Ramos (cell line): ENCODE measurements at regions not wholly inside any gene's neighbourhood (a gene's known extent, or its start where the extent isn't known, plus 50 kb on each side); places are given as distances from the start of the nearest gene placed in this dataset.

Experiments
- in situ Hi-C: fragments of 300-500 bp; cut with MboI; formaldehyde crosslinking; loops from one replicate; pipeline ENCODE4 v1.14.3; 2022; ENCODE audit warnings: low sequenced_read_pairs; ENCODE audit not compliant: unreplicated experiment

GRCh38 chr18:71630696-71631095 lies 913.4 kb downstream of the CBLN2 start:
- in situ Hi-C loops: no loop called here

GRCh38 chr18:71625556-71626090 lies 918.5 kb downstream of the CBLN2 start:
- in situ Hi-C loops: no loop called here

- in situ Hi-C loops: no loop called here
Measured at GRCh38 chr18:71598374-71598773, 945.8 kb downstream of the CBLN2 start.

DNA sequence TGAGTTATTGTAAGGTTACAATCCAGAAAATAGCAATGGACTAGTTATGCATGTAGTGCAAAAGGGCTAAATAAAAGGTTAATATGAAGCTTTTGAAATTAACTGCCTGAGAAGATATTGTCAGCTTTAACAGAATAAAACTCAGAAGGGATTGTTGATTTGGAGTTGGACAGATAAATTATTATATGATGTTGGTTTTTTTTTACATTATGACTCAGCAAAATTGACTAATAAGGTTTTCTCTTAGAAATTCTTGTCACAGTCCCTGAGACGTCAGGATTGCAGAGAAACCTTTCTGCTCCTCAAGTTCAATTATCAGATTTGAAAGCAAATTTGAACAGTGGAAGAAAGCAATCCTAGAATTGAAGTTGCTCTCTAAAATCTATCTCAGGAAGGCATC lies 946.9 kb downstream of the CBLN2 start:
- in situ Hi-C loops: no loop called here

DNA sequence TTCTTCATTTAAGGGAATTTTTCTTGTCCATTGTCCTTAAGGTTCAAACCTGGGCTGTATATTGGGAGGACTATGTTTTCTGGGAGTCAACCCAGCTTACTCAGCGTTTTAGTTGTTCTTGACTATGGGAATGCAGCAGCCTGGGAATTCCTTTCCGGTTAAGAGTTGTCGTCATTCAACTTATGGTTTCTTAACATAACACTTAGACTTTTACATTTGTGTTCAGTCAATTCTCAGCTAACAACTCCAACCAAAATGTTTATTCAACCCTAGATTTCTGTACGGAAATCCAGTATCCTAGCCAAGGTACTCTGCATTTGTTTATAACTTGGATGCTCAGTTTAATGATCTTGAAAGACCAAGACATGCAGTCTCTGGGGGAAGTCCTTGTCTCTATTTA lies 960.9 kb downstream of the CBLN2 start:
- in situ Hi-C loops: no loop called here

DNA sequence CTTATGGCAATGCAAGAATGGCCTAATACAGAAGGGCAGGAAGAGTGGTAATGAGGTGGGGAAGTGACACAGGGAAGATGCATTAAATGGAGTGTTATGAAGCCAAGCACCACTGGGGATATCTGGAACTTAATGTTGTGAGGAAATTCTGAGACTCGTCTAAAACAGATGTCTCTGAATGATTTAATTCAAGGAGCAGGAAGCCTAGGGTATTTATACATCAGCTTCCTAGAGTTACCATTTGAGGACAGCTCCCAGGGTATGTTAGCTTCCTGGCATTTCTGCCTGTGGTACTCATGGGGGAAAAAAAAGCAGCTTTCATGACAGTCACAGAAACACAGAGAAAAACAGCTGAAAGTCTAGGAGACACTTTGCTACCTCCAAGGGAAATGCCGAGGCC lies 989.5 kb downstream of the CBLN2 start:
- in situ Hi-C loops: no loop called here

GRCh38 chr18:71541643-71542042 lies 1002.5 kb downstream of the CBLN2 start:
- in situ Hi-C loops: no loop called here

- in situ Hi-C loops: no loop called here
Measured at GRCh38 chr18:71529703-71530303, 1014.3 kb downstream of the CBLN2 start.

DNA sequence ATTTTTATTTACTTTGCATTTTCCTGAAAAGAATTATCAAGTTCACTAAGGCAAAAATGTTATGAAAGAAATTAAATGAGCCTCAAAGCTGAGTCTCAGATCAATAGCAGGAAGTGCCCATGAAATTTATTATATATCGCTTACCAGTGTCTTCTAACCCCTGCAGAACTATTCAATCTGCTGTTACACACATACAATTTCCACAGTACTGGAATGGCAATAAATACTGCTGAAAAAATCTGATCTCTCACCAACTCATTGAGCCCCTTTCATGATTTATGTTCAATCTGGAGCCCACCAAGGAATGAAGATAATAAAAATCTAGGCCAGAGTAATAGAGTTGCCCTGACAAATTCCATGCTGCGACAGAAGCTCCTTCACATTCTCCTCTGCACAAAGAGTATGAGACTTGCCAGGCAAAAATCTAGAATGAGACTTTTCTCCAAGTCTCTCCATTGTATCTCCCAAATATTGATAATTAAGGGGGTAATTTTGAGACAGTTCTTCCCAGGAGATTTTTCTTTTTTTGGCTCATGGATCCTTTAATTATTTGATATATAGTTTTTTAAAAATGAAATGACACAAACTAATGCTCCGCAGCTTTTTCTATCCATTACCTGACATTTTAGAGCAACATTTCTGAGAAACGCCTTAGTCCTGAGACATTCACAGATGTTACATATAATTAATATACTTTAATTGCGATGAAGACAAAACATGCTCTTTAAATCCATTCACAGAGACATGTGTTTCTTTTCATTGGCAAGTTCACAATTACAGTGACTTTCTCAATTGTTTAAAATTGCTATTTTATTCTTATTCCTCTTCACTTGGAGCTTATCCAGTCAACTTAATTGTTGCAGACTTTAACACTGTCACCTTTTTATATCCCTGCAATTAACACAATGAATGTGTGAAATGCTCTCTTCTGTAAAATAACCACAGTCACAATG lies 1020.4 kb downstream of the CBLN2 start:
- in situ Hi-C loops: no loop called here

- in situ Hi-C loops: no loop called here
Measured at GRCh38 chr18:71505526-71505925, 1038.6 kb downstream of the CBLN2 start.

DNA sequence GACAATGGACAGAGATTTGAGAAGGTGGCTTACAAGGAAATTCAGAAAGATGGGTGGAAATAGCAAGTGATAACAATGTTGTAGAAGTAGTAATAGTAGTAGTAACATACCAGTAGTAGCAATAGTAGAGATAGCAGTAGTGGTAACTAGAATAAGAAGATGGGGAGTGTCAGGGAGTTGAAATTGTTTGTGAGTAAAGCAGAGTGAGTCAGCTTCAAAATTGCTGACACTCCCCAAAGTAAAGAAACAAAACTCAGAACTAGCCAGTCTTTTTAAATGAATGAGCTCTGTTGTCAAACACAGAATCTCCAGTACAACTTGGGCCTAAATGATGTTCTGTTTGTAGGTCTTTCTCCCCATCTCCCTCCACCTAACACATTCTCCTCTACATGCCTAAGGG lies 1040.9 kb downstream of the CBLN2 start:
- in situ Hi-C loops: no loop called here

- in situ Hi-C loops: no loop called here
Measured at GRCh38 chr18:71485611-71486010, 1058.5 kb downstream of the CBLN2 start.

DNA sequence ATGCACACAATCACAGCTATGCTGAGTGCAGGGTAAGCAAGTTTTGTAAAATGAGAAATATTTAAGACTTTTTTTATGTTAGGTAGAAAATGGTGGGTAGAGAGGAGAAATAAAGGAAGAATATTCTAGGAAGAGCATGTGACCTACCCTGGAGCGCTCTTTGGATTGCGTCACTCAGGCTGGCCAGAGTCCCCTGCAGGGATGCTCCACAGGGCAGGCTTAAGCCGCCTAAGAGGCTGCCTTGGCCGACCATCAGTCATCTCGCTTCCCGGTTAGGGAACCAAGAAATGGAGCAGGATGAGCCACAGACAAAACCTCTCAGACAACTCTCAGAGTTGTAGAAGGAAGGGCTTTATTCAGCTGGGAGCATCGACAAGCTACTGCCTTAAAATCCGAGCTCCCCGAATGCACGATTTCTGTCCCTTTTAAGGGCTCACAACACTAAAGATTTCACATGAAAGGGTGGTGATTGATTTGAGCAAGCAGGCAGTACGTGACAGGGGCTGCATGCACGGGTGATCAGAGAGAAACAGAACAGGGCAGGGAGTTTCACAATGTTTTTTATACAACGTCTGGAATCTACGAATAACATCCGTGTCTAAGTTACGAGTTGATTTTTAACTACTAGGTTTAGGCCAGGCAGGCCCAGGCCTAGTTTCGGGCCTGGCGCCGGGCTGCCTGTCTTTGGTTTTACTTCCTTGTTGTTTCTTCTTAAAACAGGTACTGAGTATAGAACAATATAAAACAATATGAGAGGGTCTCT lies 1072.0 kb downstream of the CBLN2 start:
- in situ Hi-C loops: no loop called here

DNA sequence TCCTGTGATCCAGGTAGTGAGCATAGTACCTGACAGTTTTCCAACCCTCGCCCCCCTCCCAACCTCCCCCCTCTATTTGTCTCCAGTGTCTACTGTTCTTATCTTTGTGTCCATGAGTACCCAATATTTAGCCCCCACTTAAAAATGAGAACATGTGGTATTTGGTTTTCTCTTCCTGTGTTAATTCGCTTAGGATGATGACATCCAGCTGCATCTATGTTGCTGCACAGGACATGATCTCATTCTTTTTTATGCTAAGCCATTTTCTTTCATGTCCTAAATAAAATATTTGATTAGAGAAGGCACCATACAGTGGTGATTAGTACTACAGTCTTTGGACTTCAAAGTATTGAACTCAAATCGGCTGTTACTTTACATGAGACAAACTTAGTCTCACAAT lies 1087.9 kb downstream of the CBLN2 start:
- in situ Hi-C loops: no loop called here

DNA sequence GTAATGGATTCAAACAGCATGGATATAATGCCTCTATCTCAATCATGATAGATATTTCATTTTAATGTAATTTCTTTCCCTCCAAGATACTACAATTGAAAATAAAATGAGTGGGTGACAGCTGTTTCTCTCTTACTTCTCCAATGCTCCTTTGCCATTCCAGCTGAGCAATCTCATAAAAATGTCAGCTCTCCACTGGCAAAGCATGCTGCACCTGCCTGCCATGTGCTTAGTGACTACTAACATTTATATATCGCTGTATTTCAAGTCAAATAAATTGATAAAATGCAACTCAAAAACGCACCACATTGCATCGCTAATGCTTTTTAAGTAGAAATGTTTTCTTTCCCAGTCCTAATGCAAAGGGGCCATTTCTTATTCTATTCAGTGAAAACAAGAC lies 1093.9 kb downstream of the CBLN2 start:
- in situ Hi-C loops: no loop called here

GRCh38 chr18:71443706-71444480 lies 1100.2 kb downstream of the CBLN2 start:
- in situ Hi-C loops: no loop called here

- in situ Hi-C loops: no loop called here
Measured at GRCh38 chr18:71442731-71443141, 1101.4 kb downstream of the CBLN2 start.

GRCh38 chr18:71441156-71441555 lies 1103.0 kb downstream of the CBLN2 start:
- in situ Hi-C loops: no loop called here

- in situ Hi-C loops: no loop called here
Measured at GRCh38 chr18:71437511-71437910, 1106.6 kb downstream of the CBLN2 start.

- in situ Hi-C loops: no loop called here
Measured at GRCh38 chr18:71433373-71433772, 1110.8 kb downstream of the CBLN2 start.
